Stimulated activated CD8-positive, alpha-beta memory T cell treated with anti-CD3 and anti-CD28 coated beads, Interleukin-15, amount 100 ng/mL, for 1 hour (primary cell): ENCODE measurements at regions not wholly inside any gene's neighbourhood (a gene's known extent, or its start where the extent isn't known, plus 50 kb on each side); places are given as distances from the start of the nearest gene placed in this dataset.

Source experiments
- DNase-seq: peaks from one replicate; pipeline ENCODE4 v3.0.0-alpha.2; 2020; ENCODE audit warnings: low read depth

- DNase-seq = no peak
These were observed 51.3 kb upstream of the CNKSR3 start for GRCh38 chr6:154561750-154562149.

GRCh38 chr6:154565331-154565730 is 54.8 kb upstream of the CNKSR3 start:
- DNase-seq = no peak

- DNase-seq = no peak
These were observed 56.4 kb upstream of the CNKSR3 start for GRCh38 chr6:154566866-154567265.

GRCh38 chr6:154567695-154568220 is 57.3 kb upstream of the CNKSR3 start:
- DNase-seq = no peak

- no peak for DNase-seq
These were observed 58.8 kb upstream of the CNKSR3 start for GRCh38 chr6:154569156-154569862.

GRCh38 chr6:154570505-154570904 is 60.0 kb upstream of the CNKSR3 start:
- DNase-seq = no peak

- DNase-seq = no peak
These were observed 62.1 kb upstream of the CNKSR3 start for GRCh38 chr6:154572556-154572955.

GRCh38 chr6:154578004-154578559 is 67.6 kb upstream of the CNKSR3 start:
- no peak for DNase-seq

- DNase-seq = no peak
These were observed 68.6 kb upstream of the CNKSR3 start for GRCh38 chr6:154579046-154579445.

GRCh38 chr6:154579485-154579884 is 69.0 kb upstream of the CNKSR3 start:
- no peak for DNase-seq

GRCh38 chr6:154580397-154581135 is 70.1 kb upstream of the CNKSR3 start:
- no peak for DNase-seq

- DNase-seq = no peak
These were observed 72.2 kb upstream of the CNKSR3 start for GRCh38 chr6:154582696-154583095.

GRCh38 chr6:154583546-154584188 is 73.2 kb upstream of the CNKSR3 start:
- DNase-seq = no peak

- DNase-seq = no peak
These were observed 80.3 kb upstream of the CNKSR3 start for GRCh38 chr6:154590756-154591155.

- DNase-seq = no peak
These were observed 80.7 kb upstream of the CNKSR3 start for GRCh38 chr6:154591234-154591633.

GRCh38 chr6:154592199-154592860 is 81.8 kb upstream of the CNKSR3 start:
- DNase-seq = no peak

GRCh38 chr6:154593122-154593521 is 82.6 kb upstream of the CNKSR3 start:
- no peak for DNase-seq

GRCh38 chr6:154594496-154595198 is 84.2 kb upstream of the CNKSR3 start:
- DNase-seq = no peak

GRCh38 chr6:154595538-154595937 is 85.1 kb upstream of the CNKSR3 start:
- no peak for DNase-seq

- no peak for DNase-seq
These were observed 85.5 kb upstream of the CNKSR3 start for GRCh38 chr6:154596009-154596408.

GRCh38 chr6:154596701-154597100 is 86.2 kb upstream of the CNKSR3 start:
- no peak for DNase-seq
